ENCODE measurements at regions not wholly inside any gene's neighbourhood (a gene's known extent, or its start where the extent isn't known, plus 50 kb on each side); places are given as distances from the start of the nearest gene placed in this dataset.

DNA sequence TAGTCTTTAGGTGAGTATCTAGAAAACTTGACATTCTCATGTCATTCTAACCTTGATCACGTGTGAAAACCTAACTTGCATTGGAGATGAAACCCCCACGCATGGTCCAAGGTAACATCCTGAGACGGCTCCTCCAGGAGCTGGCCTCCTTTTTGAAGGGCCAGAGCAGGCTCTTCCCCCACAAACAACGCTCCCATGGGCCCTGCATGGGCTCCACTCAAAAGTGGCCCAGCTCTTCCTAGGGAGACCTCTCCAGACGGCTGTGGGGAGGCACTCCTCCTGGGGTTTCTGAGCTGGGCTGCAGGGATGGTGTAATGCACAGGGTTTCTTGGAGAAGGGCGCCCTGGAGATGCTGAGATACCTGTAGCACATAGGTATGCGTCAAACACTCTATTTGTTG lies 296.2 kb upstream of the IRX1 start:
- H3K27me3 ChIP-seq = no peaks in the 10 kb centered on the region
- 54 to 69% methylated on average over 7 of the region's 7 CpGs for WGBS, 2 donors
- no peak for TF ChIP-seq POLR2A (IDR thresholded peaks at IDR 0.05)
- TF ChIP-seq, protein P1, sequence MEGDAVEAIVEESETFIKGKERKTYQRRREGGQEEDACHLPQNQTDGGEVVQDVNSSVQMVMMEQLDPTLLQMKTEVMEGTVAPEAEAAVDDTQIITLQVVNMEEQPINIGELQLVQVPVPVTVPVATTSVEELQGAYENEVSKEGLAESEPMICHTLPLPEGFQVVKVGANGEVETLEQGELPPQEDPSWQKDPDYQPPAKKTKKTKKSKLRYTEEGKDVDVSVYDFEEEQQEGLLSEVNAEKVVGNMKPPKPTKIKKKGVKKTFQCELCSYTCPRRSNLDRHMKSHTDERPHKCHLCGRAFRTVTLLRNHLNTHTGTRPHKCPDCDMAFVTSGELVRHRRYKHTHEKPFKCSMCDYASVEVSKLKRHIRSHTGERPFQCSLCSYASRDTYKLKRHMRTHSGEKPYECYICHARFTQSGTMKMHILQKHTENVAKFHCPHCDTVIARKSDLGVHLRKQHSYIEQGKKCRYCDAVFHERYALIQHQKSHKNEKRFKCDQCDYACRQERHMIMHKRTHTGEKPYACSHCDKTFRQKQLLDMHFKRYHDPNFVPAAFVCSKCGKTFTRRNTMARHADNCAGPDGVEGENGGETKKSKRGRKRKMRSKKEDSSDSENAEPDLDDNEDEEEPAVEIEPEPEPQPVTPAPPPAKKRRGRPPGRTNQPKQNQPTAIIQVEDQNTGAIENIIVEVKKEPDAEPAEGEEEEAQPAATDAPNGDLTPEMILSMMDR (IDR thresholded peaks at IDR 0.05) = no peak
- DNase-seq (no peak), ATAC-seq (no peak)
- H3K9me3 ChIP-seq = no peaks in the 10 kb centered on the region
- intact Hi-C loops (cut with DNase I) = no loop called here
- no peak overlapping the region for H3K27ac ChIP-seq
- H3K4me3 ChIP-seq = no peak overlapping the region
- H3K36me3 ChIP-seq (replicated peaks in 1 of 2; ENCODE audit: insufficient read depth in 1 of 2, low read depth in 2 of 2) = no peaks in the 10 kb centered on the region
- no peaks in the 10 kb centered on the region for H3K4me1 ChIP-seq

DNA sequence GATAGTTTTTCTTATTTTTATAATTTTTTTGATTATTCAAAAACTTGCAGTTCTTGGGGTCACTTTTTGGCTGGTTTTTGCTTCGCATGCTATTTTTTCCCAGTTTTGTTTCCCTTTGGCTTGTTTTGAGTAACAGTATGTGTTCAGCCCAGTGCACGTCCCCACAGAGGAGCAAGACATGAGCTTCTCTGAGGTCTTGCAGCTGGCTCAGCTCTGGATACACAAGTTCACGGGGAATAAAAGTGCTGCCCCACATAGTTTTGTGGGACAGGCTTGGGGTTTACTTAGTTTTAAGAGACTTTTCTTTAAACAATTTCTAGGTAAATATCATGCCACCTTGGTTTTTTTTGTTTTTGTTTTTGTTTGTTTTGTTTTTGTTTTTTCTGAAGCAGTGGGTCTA lies 297.8 kb upstream of the IRX1 start:
- Histone ChIP-seq H3K4me3 (no peak overlapping the region), H3K36me3 (replicated peaks in 1 of 2; ENCODE audit: insufficient read depth in 1 of 2, low read depth in 2 of 2) (no peaks in the 10 kb centered on the region), H3K27ac (no peak overlapping the region), H3K4me1 (no peaks in the 10 kb centered on the region), H3K9me3 (no peaks in the 10 kb centered on the region), H3K27me3 (no peaks in the 10 kb centered on the region)
- TF ChIP-seq, protein P1 (IDR thresholded peaks at IDR 0.05) = no peak
- TF ChIP-seq POLR2A (IDR thresholded peaks at IDR 0.05) = no peak
- ATAC-seq (no peak), DNase-seq (no peak)
- intact Hi-C loops (cut with DNase I) = no loop called here
- 59 to 62% methylated on average over 3 of the region's 3 CpGs for WGBS, 2 donors

DNA sequence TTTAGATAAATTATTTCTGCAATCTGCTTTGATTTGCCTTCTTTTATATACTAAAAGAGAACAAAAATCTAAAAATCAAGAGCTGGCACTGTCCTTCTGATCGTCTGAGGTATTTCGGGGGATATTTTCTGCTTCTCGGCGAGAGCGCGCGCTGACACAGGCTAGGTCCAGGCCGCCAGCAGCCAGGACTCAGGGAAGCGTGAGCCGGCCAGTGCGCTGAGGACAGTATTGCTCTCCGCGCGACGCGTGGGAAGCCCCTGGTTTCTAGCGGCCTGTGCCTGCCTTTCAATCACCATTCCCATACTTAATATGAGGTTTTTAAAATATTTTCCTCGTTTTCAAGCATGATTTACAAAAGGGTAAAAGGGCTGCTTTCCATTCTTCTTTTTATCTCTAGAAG lies 307.3 kb upstream of the IRX1 start:
- H3K9me3 ChIP-seq = no peaks in the 10 kb centered on the region
- WGBS, 2 donors = 84 to 85% methylated on average over 18 of the region's 18 CpGs
- H3K27me3 ChIP-seq = no peaks in the 10 kb centered on the region
- TF ChIP-seq, protein P1 (IDR thresholded peaks at IDR 0.05) = no peak
- TF ChIP-seq POLR2A (IDR thresholded peaks at IDR 0.05) = no peak
- H3K4me3 ChIP-seq = no peak overlapping the region
- no peak overlapping the region for H3K27ac ChIP-seq
- DNase-seq (no peak), ATAC-seq (no peak)
- H3K4me1 ChIP-seq = no peaks in the 10 kb centered on the region
- H3K36me3 ChIP-seq (replicated peaks in 1 of 2; ENCODE audit: insufficient read depth in 1 of 2, low read depth in 2 of 2) = no peaks in the 10 kb centered on the region
- intact Hi-C loops (cut with DNase I) = no loop called here

DNA sequence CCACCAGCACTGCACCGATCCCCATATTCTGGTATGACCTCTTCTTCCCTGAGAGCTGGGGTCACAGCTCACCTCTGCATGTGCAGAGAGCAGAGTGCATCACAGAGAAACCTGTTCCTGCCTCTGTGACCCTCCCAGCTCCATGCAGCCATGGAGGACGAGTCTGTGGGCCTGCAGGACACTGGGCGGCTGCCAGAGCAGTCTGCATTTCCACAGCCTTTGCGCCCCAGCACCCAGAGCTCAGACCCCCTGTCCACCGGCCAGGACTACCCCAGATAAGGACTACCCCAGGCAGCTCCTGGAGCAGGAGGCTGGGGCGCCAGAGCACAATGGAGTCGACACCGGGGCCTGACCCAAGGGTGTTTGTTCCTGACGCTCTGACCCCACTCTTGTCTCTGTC lies 308.1 kb upstream of the IRX1 start:
- no peaks in the 10 kb centered on the region for H3K27me3 ChIP-seq
- no peak overlapping the region for H3K27ac ChIP-seq
- H3K4me1 ChIP-seq = no peaks in the 10 kb centered on the region
- no peaks in the 10 kb centered on the region for H3K36me3 ChIP-seq (replicated peaks in 1 of 2; ENCODE audit: insufficient read depth in 1 of 2, low read depth in 2 of 2)
- DNase-seq (no peak), ATAC-seq (no peak)
- WGBS, 2 donors = 58 to 62% methylated on average over 5 to 9 of the region's 9 CpGs
- TF ChIP-seq POLR2A (IDR thresholded peaks at IDR 0.05) = no peak
- TF ChIP-seq, protein P1 (IDR thresholded peaks at IDR 0.05) = no peak
- H3K4me3 ChIP-seq = no peak overlapping the region
- intact Hi-C loops (cut with DNase I) = no loop called here
- H3K9me3 ChIP-seq = no peaks in the 10 kb centered on the region

DNA sequence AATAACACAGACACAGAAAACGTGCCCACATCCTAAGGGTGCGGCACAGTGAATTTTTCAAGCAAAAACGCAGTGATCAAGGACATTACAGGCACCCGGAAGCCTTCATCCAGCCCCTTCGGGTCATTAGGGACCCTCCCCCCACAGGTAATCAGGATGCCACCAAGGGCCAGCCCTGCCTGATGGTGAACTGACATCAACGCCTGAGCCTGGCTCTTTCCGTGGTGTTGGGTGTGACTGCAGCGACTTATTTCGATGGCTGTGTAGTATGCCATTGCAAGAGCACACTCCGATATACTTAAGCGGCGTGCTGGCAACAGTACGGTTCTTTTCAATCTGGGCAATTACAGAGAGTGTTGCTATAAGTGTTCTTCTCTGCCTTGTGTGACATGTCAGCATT lies 310.0 kb upstream of the IRX1 start:
- TF ChIP-seq POLR2A (IDR thresholded peaks at IDR 0.05) = no peak
- TF ChIP-seq, protein P1 (IDR thresholded peaks at IDR 0.05) = no peak
- ATAC-seq = no peak
- H3K9me3 ChIP-seq = no peaks in the 10 kb centered on the region
- no peaks in the 10 kb centered on the region for H3K36me3 ChIP-seq (replicated peaks in 1 of 2; ENCODE audit: insufficient read depth in 1 of 2, low read depth in 2 of 2)
- H3K4me1 ChIP-seq = no peaks in the 10 kb centered on the region
- intact Hi-C loops (cut with DNase I) = no loop called here
- DNase-seq = no peak
- WGBS, 2 donors = 66 to 69% methylated on average over 9 to 13 of the region's 13 CpGs
- no peak overlapping the region for H3K27ac ChIP-seq
- H3K4me3 ChIP-seq = no peak overlapping the region
- H3K27me3 ChIP-seq = no peaks in the 10 kb centered on the region

All from body of pancreas (tissue), 4 donors.